Activated naive CD8-positive, alpha-beta T cell (primary cell): ENCODE measurements at regions not wholly inside any gene's neighbourhood (a gene's known extent, or its start where the extent isn't known, plus 50 kb on each side); places are given as distances from the start of the nearest gene placed in this dataset.

Source experiments
- H3K27ac Mint-ChIP-seq: one replicate; pipeline ENCODE4 v1.8.0; 2021; ENCODE audit warnings: mixed read lengths
- H3K27me3 Mint-ChIP-seq: one replicate; pipeline ENCODE4 v1.8.0; 2021; ENCODE audit warnings: mixed read lengths
- H3K36me3 Mint-ChIP-seq: one replicate; pipeline ENCODE4 v1.8.0; 2021; ENCODE audit warnings: mixed read lengths
- H3K4me1 Mint-ChIP-seq: one replicate; pipeline ENCODE4 v1.8.0; 2021; ENCODE audit warnings: low read depth, mixed read lengths
- H3K4me3 Mint-ChIP-seq: one replicate; pipeline ENCODE4 v1.8.0; 2021; ENCODE audit warnings: mild to moderate bottlenecking, mixed read lengths
- H3K9me3 Mint-ChIP-seq: one replicate; pipeline ENCODE4 v1.8.0; 2021; ENCODE audit warnings: low read depth, mixed read lengths

DNA sequence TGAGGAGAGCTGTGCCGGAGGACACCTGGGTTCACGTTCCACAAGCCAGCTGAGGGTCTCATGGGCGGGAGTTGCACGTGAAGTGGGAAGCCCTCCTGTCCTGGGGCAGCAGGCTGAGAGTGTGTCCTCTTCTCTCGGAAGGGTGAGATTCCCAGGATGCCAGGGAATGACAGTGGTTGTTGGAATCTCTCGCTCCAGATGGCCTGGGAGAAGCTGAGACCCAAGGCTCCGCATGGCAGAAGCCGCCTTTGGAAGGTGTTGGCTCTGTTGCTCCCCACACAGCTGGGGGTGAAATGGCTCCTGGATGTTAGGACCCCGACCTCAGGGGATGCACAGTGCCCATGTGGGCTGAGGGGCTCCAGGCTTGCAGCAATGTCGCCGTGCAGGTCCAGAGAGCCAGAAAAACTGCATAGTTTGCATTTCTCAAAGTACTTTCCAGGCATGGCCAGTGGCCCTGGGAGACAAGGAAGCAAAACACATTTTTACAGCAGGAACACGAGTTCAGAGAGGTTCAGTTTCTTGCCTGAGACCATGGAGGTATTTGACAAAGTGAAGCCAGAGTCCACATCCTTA lies 153.4 kb downstream of the TMEM18 start:
- H3K36me3 Mint-ChIP-seq: no peaks in the 10 kb centered on the region
- H3K9me3 Mint-ChIP-seq: no peaks in the 10 kb centered on the region
- no peak overlapping the region for H3K27ac Mint-ChIP-seq
- peaks cover 4% of the 10 kb centered on the region for H3K27me3 Mint-ChIP-seq
- H3K4me1 Mint-ChIP-seq: no peaks in the 10 kb centered on the region
- H3K4me3 Mint-ChIP-seq: no peak overlapping the region

DNA sequence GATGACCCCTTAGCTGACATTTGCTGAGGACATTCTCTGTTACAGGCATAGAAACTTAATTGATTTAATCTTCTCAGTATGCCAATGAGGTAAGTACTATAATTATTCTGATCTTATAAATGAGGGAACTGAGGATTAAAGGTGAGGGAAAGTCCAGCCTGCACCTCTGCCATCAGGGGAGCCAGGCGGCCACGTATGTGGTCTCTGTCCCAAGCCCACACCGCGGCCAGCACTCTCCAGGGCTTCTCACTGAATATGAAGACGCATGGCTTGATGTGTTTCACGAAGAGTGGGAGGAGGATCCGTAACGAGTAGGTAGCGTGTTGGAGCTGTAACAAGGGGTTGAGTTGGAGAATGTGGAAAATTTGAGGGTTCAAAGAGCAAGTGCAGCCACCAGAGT lies 154.4 kb downstream of the TMEM18 start:
- Mint-ChIP-seq H3K36me3 (no peaks in the 10 kb centered on the region), H3K27me3 (peaks cover 7% of the 10 kb centered on the region)

DNA sequence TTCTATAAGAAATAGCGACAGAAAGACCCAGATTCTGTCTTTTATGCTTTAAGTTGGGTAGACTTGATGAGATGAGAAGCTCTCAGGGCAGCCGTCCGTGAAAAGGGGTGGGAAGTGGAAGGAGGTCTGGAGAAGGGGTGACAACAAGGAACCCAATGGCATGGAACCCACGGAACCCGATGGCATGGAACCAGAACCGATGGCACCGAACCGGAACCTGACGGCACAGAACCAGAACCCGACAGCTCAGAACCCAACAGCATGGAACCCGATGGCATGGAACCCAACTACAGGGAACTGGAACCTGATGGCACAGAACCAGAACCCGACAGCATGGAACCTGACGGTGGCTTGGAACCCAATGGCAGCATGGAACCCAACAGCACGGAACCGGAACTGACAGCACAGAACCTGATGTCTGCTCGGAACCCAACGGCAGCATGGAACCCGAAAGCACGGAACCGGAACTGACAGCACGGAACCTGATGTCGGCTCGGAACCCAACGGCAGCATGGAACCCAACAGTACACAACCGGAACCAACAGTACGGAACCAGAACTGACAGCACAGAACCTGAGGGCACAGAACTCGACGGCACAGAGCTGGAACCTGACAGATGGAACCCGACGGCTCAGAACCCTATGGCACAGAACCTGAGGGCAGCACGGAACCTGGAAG lies 155.2 kb downstream of the TMEM18 start:
- Mint-ChIP-seq H3K4me3 (no peak overlapping the region), H3K4me1 (no peaks in the 10 kb centered on the region), H3K27me3 (peaks cover 7% of the 10 kb centered on the region), H3K9me3 (no peaks in the 10 kb centered on the region), H3K36me3 (no peaks in the 10 kb centered on the region), H3K27ac (no peak overlapping the region)

More for the DNA sequence above, 154.4 kb downstream of the TMEM18 start:
- no peaks in the 10 kb centered on the region for H3K9me3 Mint-ChIP-seq
- H3K4me1 Mint-ChIP-seq: no peaks in the 10 kb centered on the region
- no peak overlapping the region for H3K27ac Mint-ChIP-seq
- no peak overlapping the region for H3K4me3 Mint-ChIP-seq

DNA sequence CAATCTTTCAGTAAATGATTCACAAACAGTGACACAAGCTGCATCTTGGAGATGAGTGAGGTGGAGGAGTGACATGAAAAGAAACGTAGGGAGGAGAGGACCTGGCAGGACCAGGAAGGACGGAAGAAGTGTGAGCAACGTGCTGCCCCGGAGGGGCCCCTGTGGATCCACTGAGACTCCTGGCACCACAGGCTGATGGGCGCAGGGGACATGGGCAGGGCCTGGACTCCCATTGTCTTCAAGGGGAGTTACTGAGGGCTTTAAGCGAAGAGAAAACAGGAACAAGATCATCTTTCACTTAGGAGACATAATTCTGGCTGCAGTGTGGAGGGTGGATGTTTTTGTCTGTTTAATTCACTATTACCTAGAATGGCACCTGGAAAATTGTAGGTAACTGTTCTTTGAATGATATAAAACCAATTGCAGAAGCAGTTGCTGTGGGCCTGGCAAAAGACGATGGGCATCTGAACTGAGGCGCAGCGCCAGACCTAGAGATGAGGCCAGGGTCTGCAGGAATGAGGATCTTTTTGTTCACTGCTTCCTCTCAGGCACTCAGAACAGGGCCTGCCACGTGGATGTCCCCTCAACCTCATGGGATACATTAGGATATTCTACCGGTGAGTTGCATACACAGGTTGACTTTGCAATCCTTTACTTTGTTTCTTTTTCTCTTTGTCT lies 156.4 kb downstream of the TMEM18 start:
- H3K27ac Mint-ChIP-seq: no peak overlapping the region
- H3K4me1 Mint-ChIP-seq: no peaks in the 10 kb centered on the region
- peaks cover 7% of the 10 kb centered on the region for H3K27me3 Mint-ChIP-seq
- no peaks in the 10 kb centered on the region for H3K9me3 Mint-ChIP-seq
- no peak overlapping the region for H3K4me3 Mint-ChIP-seq
- H3K36me3 Mint-ChIP-seq: no peaks in the 10 kb centered on the region

DNA sequence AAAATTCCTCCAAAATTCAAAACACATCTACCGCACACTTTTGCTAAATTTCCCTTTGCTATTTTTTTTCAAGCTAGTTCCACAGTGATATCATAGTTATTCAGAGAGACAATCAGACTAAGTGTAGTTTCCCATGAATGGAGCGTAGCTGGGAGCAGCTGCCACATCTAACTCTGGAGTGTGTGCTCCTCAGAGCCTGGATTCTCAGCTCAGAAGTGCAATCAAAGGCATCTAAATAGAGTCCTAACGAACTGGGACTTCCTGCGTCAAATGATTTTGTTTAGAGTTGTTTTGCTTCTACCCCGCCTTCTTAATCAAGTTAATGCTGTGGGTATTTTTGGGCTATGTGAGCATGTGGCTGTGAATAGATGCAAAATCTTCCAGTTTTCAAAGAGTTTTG lies 160.3 kb downstream of the TMEM18 start:
- no peaks in the 10 kb centered on the region for H3K4me1 Mint-ChIP-seq
- no peaks in the 10 kb centered on the region for H3K9me3 Mint-ChIP-seq
- H3K27ac Mint-ChIP-seq: no peak overlapping the region
- no peak overlapping the region for H3K4me3 Mint-ChIP-seq
- H3K36me3 Mint-ChIP-seq: no peaks in the 10 kb centered on the region
- peaks cover 2% of the 10 kb centered on the region for H3K27me3 Mint-ChIP-seq

DNA sequence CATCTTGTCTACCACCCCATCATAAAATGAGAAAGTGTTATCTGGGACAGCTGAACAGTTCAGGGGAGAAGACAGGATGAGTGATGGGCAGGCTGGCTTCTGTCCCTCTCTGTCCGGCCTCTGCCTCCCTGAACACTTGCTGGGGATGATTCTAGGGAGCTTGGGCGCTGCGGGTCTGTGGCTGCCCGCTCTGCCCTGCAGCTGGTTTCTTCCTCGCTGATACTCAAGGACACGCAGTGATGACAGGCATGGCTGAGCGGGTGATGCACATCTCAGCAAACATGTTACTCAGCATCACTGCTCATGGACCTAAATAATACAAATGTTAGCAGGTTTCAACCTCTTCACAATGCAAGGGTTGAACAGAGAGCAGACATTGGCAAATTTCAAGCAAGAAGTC lies 161.1 kb downstream of the TMEM18 start:
- H3K36me3 Mint-ChIP-seq: no peaks in the 10 kb centered on the region
- H3K27ac Mint-ChIP-seq: no peak overlapping the region
- H3K4me1 Mint-ChIP-seq: no peaks in the 10 kb centered on the region
- peaks cover 2% of the 10 kb centered on the region for H3K27me3 Mint-ChIP-seq
- no peak overlapping the region for H3K4me3 Mint-ChIP-seq
- no peaks in the 10 kb centered on the region for H3K9me3 Mint-ChIP-seq

DNA sequence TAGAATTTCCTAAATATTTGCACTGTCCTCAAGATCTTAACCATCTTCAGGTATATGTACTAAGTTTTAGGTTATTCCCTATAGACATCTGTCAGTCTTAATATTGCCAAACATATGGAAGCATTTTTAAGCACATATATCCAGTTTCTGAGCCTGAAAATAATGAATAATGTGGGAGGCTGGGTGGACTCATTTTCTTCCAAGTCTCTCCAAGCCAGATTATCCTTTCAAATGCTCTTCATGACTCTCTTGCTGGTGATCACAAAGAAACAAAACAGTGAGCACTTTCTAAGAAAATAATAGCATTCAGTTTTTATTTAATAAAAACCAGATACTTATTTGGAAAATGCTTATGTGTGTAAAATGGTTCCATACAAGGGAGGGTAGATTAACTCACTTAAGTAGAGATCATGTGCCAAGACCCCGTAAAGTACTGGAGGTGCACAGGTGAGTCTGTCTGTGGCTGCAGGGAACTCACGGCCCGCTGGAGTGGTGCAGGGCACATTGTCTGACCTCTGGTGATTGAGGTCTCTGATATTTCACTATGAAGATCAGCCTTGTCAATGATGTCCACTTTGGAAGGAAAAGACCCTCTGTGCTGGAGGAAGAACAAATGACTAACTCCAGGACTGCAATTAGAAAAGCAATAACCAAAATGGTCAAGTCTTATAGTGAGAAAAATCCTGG lies 161.6 kb downstream of the TMEM18 start:
- Mint-ChIP-seq H3K4me3 (no peak overlapping the region), H3K4me1 (no peaks in the 10 kb centered on the region), H3K27ac (no peak overlapping the region), H3K36me3 (no peaks in the 10 kb centered on the region), H3K27me3 (peaks cover 2% of the 10 kb centered on the region), H3K9me3 (no peaks in the 10 kb centered on the region)

DNA sequence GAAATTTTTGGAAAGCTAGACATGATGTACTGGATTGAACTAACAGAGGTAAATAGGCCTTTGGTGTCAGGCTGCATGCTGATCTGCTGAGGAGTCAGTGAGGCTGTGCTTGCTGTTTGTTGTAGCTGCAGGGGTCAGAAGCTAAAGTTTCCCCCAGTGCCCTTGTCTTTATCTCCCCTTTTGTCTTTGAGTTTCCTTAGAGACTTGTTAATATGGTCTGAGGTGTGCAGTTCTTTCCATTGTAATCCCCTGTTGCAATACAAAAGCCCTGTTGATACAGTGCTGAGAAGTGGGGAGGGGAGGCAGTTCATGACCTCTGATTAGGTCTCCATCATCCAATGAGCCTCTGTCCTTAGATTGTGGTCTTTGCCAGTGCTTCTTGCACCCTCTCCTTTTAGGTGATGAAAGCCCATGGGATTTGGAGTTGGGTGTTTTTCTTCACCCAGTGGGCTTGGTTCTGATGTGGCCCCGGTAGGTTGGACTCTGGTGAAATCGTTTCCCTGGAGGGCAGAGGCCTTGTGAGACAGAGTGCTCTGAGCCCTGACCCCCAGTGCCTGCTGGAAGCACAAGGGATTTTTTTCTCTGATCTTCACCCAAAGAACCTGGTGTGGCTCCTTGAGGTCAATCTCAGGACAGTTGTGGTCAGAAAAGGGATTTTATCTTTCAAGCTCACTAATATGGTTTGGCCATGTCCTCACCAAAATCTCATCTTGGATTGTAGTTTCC lies 163.1 kb downstream of the TMEM18 start:
- peaks cover 2% of the 10 kb centered on the region for H3K27me3 Mint-ChIP-seq
- H3K9me3 Mint-ChIP-seq: no peaks in the 10 kb centered on the region
- H3K27ac Mint-ChIP-seq: no peak overlapping the region
- H3K4me1 Mint-ChIP-seq: no peaks in the 10 kb centered on the region
- H3K36me3 Mint-ChIP-seq: no peaks in the 10 kb centered on the region
- H3K4me3 Mint-ChIP-seq: no peak overlapping the region

DNA sequence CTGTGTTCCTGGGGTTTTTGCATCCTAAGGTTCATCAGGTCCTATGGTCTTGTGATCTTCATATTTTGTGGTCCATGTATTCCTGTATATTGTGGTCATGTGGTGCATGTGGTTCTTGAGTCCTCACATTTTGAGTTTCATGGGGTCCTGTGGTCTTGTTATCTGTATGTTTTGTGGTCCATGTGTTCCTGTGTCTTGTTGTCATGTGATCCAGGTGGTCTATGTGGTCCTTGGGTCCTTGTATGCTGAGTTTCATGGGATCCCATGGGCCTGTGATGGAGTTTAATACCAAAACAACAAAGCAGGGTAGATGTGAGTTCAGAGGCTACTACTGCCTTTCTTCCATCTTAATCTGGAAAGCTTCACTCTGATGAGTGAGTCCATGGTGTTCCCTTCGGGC lies 166.4 kb downstream of the TMEM18 start:
- Mint-ChIP-seq H3K27ac (no peak overlapping the region), H3K27me3 (no peaks in the 10 kb centered on the region), H3K9me3 (no peaks in the 10 kb centered on the region), H3K4me3 (no peak overlapping the region), H3K36me3 (no peaks in the 10 kb centered on the region), H3K4me1 (no peaks in the 10 kb centered on the region)

DNA sequence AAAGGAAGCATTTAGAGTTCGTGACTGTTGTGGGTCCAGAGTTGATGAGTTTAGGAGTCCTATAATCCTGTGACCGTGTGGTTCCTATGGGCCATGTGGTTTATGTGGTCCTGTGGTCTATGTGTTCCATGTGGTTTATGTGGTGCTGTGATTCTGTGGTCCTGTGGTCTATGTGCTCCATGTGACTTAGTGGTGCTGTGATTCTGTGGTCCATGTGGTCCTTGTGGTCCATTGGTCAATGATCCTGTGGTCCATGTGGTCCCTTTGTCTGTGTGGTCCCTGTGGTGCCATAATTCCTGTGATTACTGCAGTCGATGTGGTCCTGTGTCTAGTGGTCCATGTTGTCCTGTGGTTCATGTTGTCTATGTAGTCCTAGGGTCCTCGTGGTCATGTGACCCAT lies 167.3 kb downstream of the TMEM18 start:
- Mint-ChIP-seq H3K4me3 (no peak overlapping the region), H3K9me3 (no peaks in the 10 kb centered on the region), H3K36me3 (no peaks in the 10 kb centered on the region), H3K4me1 (no peaks in the 10 kb centered on the region), H3K27me3 (no peaks in the 10 kb centered on the region), H3K27ac (no peak overlapping the region)

DNA sequence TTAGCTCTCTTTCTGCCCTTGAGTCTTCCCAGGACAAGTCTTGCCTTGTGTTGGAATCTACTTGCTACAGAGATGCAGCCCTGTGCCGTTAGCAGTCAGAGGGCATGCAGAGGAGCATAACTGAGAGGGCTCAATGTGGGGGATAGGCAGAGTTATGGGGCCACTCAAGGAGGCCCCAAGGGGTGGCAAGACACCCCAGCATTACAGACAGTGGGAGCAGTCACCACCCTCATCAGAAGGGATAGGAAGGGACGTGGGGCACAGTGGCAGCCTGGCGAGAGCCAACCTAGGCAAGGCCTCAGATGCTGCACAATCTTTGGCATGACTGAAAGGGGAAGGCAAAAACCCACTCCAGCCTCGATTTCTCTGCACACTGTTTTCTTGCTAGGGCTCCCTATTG lies 169.1 kb downstream of the TMEM18 start:
- H3K9me3 Mint-ChIP-seq: no peaks in the 10 kb centered on the region
- no peak overlapping the region for H3K4me3 Mint-ChIP-seq
- no peaks in the 10 kb centered on the region for H3K27me3 Mint-ChIP-seq
- H3K4me1 Mint-ChIP-seq: no peaks in the 10 kb centered on the region
- no peak overlapping the region for H3K27ac Mint-ChIP-seq
- H3K36me3 Mint-ChIP-seq: no peaks in the 10 kb centered on the region

DNA sequence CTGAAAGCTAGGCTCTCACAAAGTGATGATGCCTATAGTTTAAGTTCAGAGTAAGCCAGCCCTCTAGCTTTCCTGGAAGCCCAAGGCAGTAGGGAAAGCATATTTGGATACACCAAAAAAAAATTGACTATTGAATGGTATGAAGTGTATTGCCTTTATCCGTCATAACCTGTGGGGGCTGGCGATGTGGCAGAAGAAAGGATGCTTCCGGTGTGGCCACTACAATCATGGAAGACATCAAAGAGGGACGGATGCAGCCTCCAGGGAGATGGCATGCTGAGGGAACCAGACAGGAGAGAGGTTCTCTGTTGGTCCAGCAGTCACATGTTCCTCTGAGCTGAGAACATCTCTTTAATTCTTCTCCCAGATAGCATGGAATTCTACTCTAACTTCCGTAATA lies 170.3 kb downstream of the TMEM18 start:
- Mint-ChIP-seq H3K27ac (no peak overlapping the region), H3K4me1 (no peaks in the 10 kb centered on the region), H3K9me3 (no peaks in the 10 kb centered on the region), H3K27me3 (no peaks in the 10 kb centered on the region), H3K4me3 (no peak overlapping the region), H3K36me3 (no peaks in the 10 kb centered on the region)

DNA sequence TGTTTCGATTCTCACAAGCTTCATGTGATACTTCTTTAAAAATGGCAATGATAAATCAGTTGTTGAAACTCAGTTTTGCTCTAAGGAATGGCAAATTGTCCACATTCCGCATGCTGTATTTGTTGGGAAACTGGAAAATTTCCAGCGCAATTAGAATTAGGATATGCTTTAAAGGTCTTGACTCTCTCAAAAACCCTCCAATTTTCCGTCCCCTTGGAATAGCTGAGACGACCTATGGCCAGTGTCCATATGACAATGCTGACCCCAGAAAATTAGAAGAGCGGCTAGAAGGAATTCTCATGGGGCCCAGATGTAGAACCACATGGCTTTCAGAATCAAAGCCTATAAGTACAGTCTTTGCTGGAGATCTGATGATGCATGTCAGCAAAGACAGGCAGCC lies 170.8 kb downstream of the TMEM18 start:
- Mint-ChIP-seq H3K9me3 (no peaks in the 10 kb centered on the region), H3K27ac (no peak overlapping the region), H3K27me3 (no peaks in the 10 kb centered on the region), H3K4me1 (no peaks in the 10 kb centered on the region), H3K4me3 (no peak overlapping the region), H3K36me3 (no peaks in the 10 kb centered on the region)

DNA sequence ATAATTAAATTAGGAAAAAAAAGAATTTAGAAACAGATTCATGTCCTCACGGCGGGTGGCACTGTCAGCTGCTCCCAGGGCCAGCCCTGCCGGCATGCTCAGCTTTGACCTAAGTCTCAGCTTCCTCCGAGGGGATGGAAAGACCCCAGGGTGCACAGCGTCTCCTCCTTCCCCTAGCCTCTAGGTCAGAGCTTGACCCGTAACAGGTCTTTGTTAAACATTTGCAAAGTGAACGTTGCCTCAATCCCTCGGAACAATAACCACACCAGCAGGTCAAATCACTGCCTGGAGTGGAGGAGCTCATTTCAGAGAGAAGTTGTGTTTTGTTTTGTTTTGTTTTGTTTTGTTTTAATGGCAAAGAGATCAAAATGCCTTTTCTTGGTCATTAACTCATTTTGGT lies 171.3 kb downstream of the TMEM18 start:
- H3K9me3 Mint-ChIP-seq: no peaks in the 10 kb centered on the region
- no peak overlapping the region for H3K4me3 Mint-ChIP-seq
- H3K36me3 Mint-ChIP-seq: no peaks in the 10 kb centered on the region
- H3K4me1 Mint-ChIP-seq: no peaks in the 10 kb centered on the region
- no peaks in the 10 kb centered on the region for H3K27me3 Mint-ChIP-seq
- H3K27ac Mint-ChIP-seq: no peak overlapping the region
